ENCODE measurements at regions not wholly inside any gene's neighbourhood (a gene's known extent, or its start where the extent isn't known, plus 50 kb on each side); places are given as distances from the start of the nearest gene placed in this dataset.

DNA sequence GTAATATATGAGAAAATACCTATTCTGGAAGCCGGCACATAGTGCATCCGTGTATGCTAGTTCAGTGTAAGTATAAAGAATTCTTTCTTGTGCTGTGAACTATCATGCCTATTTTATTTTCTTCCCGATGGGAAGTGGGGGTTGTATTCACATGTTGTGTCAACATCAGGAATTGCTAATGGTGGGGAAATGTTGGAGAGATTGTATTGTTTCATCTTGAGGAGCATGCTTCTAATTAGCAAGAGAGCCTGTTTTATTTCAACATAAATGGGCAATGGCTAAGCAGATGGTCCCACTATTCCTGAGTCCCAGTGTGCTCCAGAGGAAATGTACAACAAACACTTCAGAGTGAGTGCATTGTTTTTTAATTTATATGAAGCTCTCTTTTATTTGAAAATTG, 485.2 kb downstream of the PLPP3 start:
- Histone ChIP-seq H3K4ac (replicated peaks; ENCODE audit: insufficient read length, low read depth, low read length) (no peak overlapping the region), H4K8ac (ENCODE audit: extremely low read depth, insufficient read depth, low read length) (no peak overlapping the region), H3K23ac (ENCODE audit: insufficient read length) (no peak overlapping the region), H2BK15ac (ENCODE audit: low read length) (no peak overlapping the region), H4K5ac (ENCODE audit: insufficient read length, low read depth, low read length) (no peak overlapping the region), H3K9me3 (ENCODE audit: insufficient read depth in 2 of 2, low read depth in 1 of 2, low read length in 1 of 2) (peaks cover 0 to 2% of the 10 kb centered on the region in 2 experiments; a peak in 1 of 4 replicates), H2BK12ac (ENCODE audit: low read depth, low read length) (no peak overlapping the region), H3K27ac (ENCODE audit: low read depth, low read length) (no peak overlapping the region), H3K79me1 (ENCODE audit: low read depth, low read length) (no peaks in the 10 kb centered on the region), H3K4me2 (ENCODE audit: insufficient read depth in 1 of 2, low read depth in 2 of 2, low read length in 2 of 2) (no peak overlapping the region), H3K4me3 (ENCODE audit: extremely low read depth in 1 of 4, insufficient read depth in 2 of 4, low read depth in 3 of 4, low read length in 4 of 4) (no peak overlapping the region), H3K4me1 (replicated peaks in 1 of 4; ENCODE audit: control insufficient read depth in 3 of 4, insufficient read depth in 4 of 4, low read length in 3 of 4) (peaks cover 0 to 4% (median 2%) of the 10 kb centered on the region in 4 experiments; a peak in 2 of 7 replicates), H3K56ac (replicated peaks; ENCODE audit: insufficient read length, low read depth, low read length) (no peak overlapping the region), H3K23me2 (ENCODE audit: low read depth, low read length) (no peaks in the 10 kb centered on the region), H3K36me3 (ENCODE audit: control insufficient read depth in 2 of 4, insufficient read depth in 4 of 4, low read length in 3 of 4) (no peaks in the 10 kb centered on the region), H3K79me2 (ENCODE audit: control insufficient read depth in 1 of 2, insufficient read depth in 2 of 2, low read length in 2 of 2) (no peaks in the 10 kb centered on the region), H2BK120ac (replicated peaks; ENCODE audit: low read depth, low read length) (no peak overlapping the region), H2AFZ (ENCODE audit: low read length) (no peak overlapping the region), H3K14ac (ENCODE audit: insufficient read length) (no peak overlapping the region), H2AK5ac (ENCODE audit: low read depth, low read length) (no peak overlapping the region), H2BK20ac (ENCODE audit: low read length) (no peak overlapping the region), H2BK5ac (ENCODE audit: low read depth, low read length) (no peak overlapping the region), H4K91ac (replicated peaks; ENCODE audit: insufficient read length, low read length) (no peak overlapping the region), H3K18ac (ENCODE audit: extremely low read depth, low read length) (no peak overlapping the region), H3K9ac (replicated peaks in 1 of 4; ENCODE audit: extremely low read depth in 1 of 4, low read depth in 3 of 4, low read length in 3 of 4) (no peak overlapping the region), H4K20me1 (replicated peaks in 1 of 2; ENCODE audit: control insufficient read depth in 1 of 2, insufficient read depth in 2 of 2, low read length in 2 of 2) (no peaks in the 10 kb centered on the region), H3K27me3 (replicated peaks in 1 of 4; ENCODE audit: control insufficient read depth in 3 of 4, extremely low read depth in 1 of 4, insufficient read depth in 3 of 4, low read length in 3 of 4) (peaks cover 0 to 1% (median 0%) of the 10 kb centered on the region in 4 experiments; a peak in 1 of 7 replicates)
- ChIA-PET CTCF (ENCODE audit: partially characterized antibody) (no interaction called here), POLR2A (ENCODE audit: partially characterized antibody) (no interaction called here)
- TF ChIP-seq EZH2 (IDR thresholded peaks at IDR 0.05; ENCODE audit: low read depth, low read length, severe bottlenecking) = no peak
- TF ChIP-seq SUZ12 (IDR thresholded peaks at IDR 0.05; ENCODE audit: low read length) = no peak
- TF ChIP-seq CBX5 (IDR thresholded peaks at IDR 0.05; ENCODE audit: low read depth, low read length) = no peak
- TF ChIP-seq RFX5 (IDR thresholded peaks at IDR 0.05; ENCODE audit: borderline replicate concordance, low read depth, low read length) = no peak
- no peak for TF ChIP-seq CBX8 (IDR thresholded peaks at IDR 0.05; ENCODE audit: borderline replicate concordance, low read depth, low read length)
- DNase-seq (ENCODE audit: low read depth in 1 of 2, low spot score in 2 of 2) (no peak), FAIRE-seq (no peak)
- 92% methylated on average over 3 of the region's 3 CpGs; no CpG with 5 or more reads in 1 of the 2 experiments for WGBS, 2 experiments (ENCODE audit: extremely low coverage in 1 of 2, insufficient coverage in 1 of 2, insufficient read length in 1 of 2, insufficient replicate concordance in 2 of 2, low coverage in 1 of 2, low lambda C conversion rate in 2 of 2, missing lambda C conversion rate in 1 of 2)
